HTR-8/SVneo (cell line): ENCODE measurements at regions not wholly inside any gene's neighbourhood (a gene's known extent, or its start where the extent isn't known, plus 50 kb on each side); places are given as distances from the start of the nearest gene placed in this dataset.
"Not testable (repeated sequence)": the region's sequence is repeated elsewhere in the genome, so short reads cannot be mapped to it uniquely, and the experiment has no call there.

Source experiments
- DNase-seq: peaks from one replicate; pipeline ENCODE4 v3.0.0; 2011; ENCODE audit warnings: low spot score, mixed read lengths; ENCODE audit not compliant: insufficient read length
- FAIRE-seq: peaks from 2 replicates; lab custom pipeline; 2011; peaks lifted over from hg19 to GRCh38; lab: Jason Lieb, UNC

- no peak for FAIRE-seq
- DNase-seq, result no peak
Observed at GRCh38 chr3:5861151-5861550, 673.6 kb downstream of the EDEM1 start.

- FAIRE-seq, result no peak
- no peak for DNase-seq
Observed at GRCh38 chr3:5874931-5875341, 687.4 kb downstream of the EDEM1 start.

GRCh38 chr3:5888851-5889250, 701.3 kb downstream of the EDEM1 start:
- FAIRE-seq (no peak), DNase-seq (no peak)

GRCh38 chr3:5889374-5889773, 701.9 kb downstream of the EDEM1 start:
- FAIRE-seq (no peak), DNase-seq (no peak)

GRCh38 chr3:5891711-5892110, 704.2 kb downstream of the EDEM1 start:
- FAIRE-seq, result no peak
- DNase-seq, result no peak

GRCh38 chr3:5898106-5898505, 710.6 kb downstream of the EDEM1 start:
- DNase-seq (no peak), FAIRE-seq (no peak)

GRCh38 chr3:5899014-5899761, 711.7 kb downstream of the EDEM1 start:
- no peak for DNase-seq
- FAIRE-seq, result no peak

GRCh38 chr3:5917932-5918331, 730.4 kb downstream of the EDEM1 start:
- FAIRE-seq (no peak), DNase-seq (no peak)

GRCh38 chr3:5918626-5919025, 731.1 kb downstream of the EDEM1 start:
- DNase-seq, result no peak
- no peak for FAIRE-seq

- FAIRE-seq, result no peak
Observed at GRCh38 chr3:5929027-5929426, 741.5 kb downstream of the EDEM1 start.

GRCh38 chr3:5944061-5944460, 756.6 kb downstream of the EDEM1 start:
- not testable (repeated sequence) for FAIRE-seq, DNase-seq

More at GRCh38 chr3:5929027-5929426, 741.5 kb downstream of the EDEM1 start:
- no peak for DNase-seq

- FAIRE-seq (no peak), DNase-seq (no peak)
Observed at GRCh38 chr3:5948084-5948483, 760.6 kb downstream of the EDEM1 start.

GRCh38 chr3:5951026-5951425, 763.5 kb downstream of the EDEM1 start:
- no peak for DNase-seq
- FAIRE-seq, result no peak

- FAIRE-seq, result no peak
- no peak for DNase-seq
Observed at GRCh38 chr3:5972586-5972985, 785.1 kb downstream of the EDEM1 start.

GRCh38 chr3:5974630-5975322, 787.3 kb downstream of the EDEM1 start:
- FAIRE-seq (no peak), DNase-seq (no peak)

GRCh38 chr3:5977331-5977730, 789.8 kb downstream of the EDEM1 start:
- FAIRE-seq, result no peak
- DNase-seq, result no peak

- no peak for FAIRE-seq
- no peak for DNase-seq
Observed at GRCh38 chr3:5980475-5980874, 793.0 kb downstream of the EDEM1 start.

- no peak for FAIRE-seq
- no peak for DNase-seq
Observed at GRCh38 chr3:5994651-5995050, 807.1 kb downstream of the EDEM1 start.

- no peak for DNase-seq
- no peak for FAIRE-seq
Observed at GRCh38 chr3:6018456-6018855, 830.9 kb downstream of the EDEM1 start.

- DNase-seq, result no peak
- no peak for FAIRE-seq
Observed at GRCh38 chr3:6022621-6023020, 835.1 kb downstream of the EDEM1 start.

- no peak for FAIRE-seq
- DNase-seq, result no peak
Observed at GRCh38 chr3:6025032-6025431, 835.9 kb upstream of the GRM7 start.

GRCh38 chr3:6030648-6031047, 830.3 kb upstream of the GRM7 start:
- not testable (repeated sequence) for DNase-seq, FAIRE-seq
